ENCODE measurements at regions not wholly inside any gene's neighbourhood (a gene's known extent, or its start where the extent isn't known, plus 50 kb on each side); places are given as distances from the start of the nearest gene placed in this dataset.

- TF ChIP-seq CTCF (IDR thresholded peaks at IDR 0.05; ENCODE audit: unreplicated experiment), result no peak
- DNase-seq (ENCODE audit: low spot score, unreplicated experiment), result no peak
- Mint-ChIP-seq H3K9me3 (ENCODE audit: low read depth) (peaks cover 15% of the 10 kb centered on the region), H3K27me3 (no peaks in the 10 kb centered on the region), H3K4me1 (ENCODE audit: low read depth) (no peaks in the 10 kb centered on the region), H3K36me3 (ENCODE audit: insufficient read depth) (no peaks in the 10 kb centered on the region), H3K4me3 (ENCODE audit: low read depth) (no peak overlapping the region), H3K27ac (no peak overlapping the region)
These were observed 384.4 kb downstream of the EIPR1 start for GRCh38 chr2:2993172-2993692.

DNA sequence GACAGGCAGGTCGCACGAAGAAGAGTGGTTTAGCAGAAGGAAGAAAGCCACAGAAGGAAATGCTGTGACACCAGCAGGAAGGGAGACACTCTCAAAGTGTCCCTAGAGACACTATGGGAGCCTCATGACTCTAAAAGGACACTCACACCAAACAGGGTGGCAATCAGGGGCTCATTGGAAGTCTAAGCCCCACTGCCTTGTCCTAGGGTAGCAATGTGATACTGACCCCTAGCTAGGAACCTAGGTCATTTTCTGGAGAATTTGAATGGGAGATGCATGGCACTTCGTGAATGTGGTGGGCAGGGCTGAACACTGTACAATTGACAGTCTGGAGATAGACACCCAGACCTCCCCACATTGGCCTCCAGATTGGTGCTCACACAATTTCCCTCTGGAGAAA, 385.0 kb downstream of the EIPR1 start:
- no peak overlapping the region for H3K4me3 Mint-ChIP-seq (ENCODE audit: low read depth)
- no peak for TF ChIP-seq CTCF (IDR thresholded peaks at IDR 0.05; ENCODE audit: unreplicated experiment)

GRCh38 chr2:2985020-2985419, 392.6 kb downstream of the EIPR1 start:
- Mint-ChIP-seq H3K4me1 (ENCODE audit: low read depth) (no peaks in the 10 kb centered on the region), H3K4me3 (ENCODE audit: low read depth) (no peak overlapping the region), H3K36me3 (ENCODE audit: insufficient read depth) (no peaks in the 10 kb centered on the region), H3K27me3 (peaks cover 11% of the 10 kb centered on the region), H3K27ac (no peak overlapping the region), H3K9me3 (ENCODE audit: low read depth) (peaks cover 14% of the 10 kb centered on the region)
- no peak for TF ChIP-seq CTCF (IDR thresholded peaks at IDR 0.05; ENCODE audit: unreplicated experiment)
- no peak for DNase-seq (ENCODE audit: low spot score, unreplicated experiment)

More for the DNA sequence above, 385.0 kb downstream of the EIPR1 start:
- Mint-ChIP-seq H3K4me1 (ENCODE audit: low read depth) (no peaks in the 10 kb centered on the region), H3K9me3 (ENCODE audit: low read depth) (peaks cover 15% of the 10 kb centered on the region), H3K27ac (no peak overlapping the region), H3K36me3 (ENCODE audit: insufficient read depth) (no peaks in the 10 kb centered on the region), H3K27me3 (no peaks in the 10 kb centered on the region)
- DNase-seq (ENCODE audit: low spot score, unreplicated experiment), result no peak

- Mint-ChIP-seq H3K4me3 (ENCODE audit: low read depth) (no peak overlapping the region), H3K27ac (no peak overlapping the region), H3K4me1 (ENCODE audit: low read depth) (no peaks in the 10 kb centered on the region), H3K9me3 (ENCODE audit: low read depth) (peaks cover 3% of the 10 kb centered on the region), H3K36me3 (ENCODE audit: insufficient read depth) (no peaks in the 10 kb centered on the region), H3K27me3 (peaks cover 14% of the 10 kb centered on the region)
- TF ChIP-seq CTCF (IDR thresholded peaks at IDR 0.05; ENCODE audit: unreplicated experiment), result no peak
- no peak for DNase-seq (ENCODE audit: low spot score, unreplicated experiment)
These were observed 396.6 kb downstream of the EIPR1 start for GRCh38 chr2:2981000-2981399.

- peaks cover 12% of the 10 kb centered on the region for H3K27me3 Mint-ChIP-seq
- no peak for DNase-seq (ENCODE audit: low spot score, unreplicated experiment)
- no peak overlapping the region for H3K27ac Mint-ChIP-seq
- no peak overlapping the region for H3K4me3 Mint-ChIP-seq (ENCODE audit: low read depth)
- H3K36me3 Mint-ChIP-seq (ENCODE audit: insufficient read depth), result no peaks in the 10 kb centered on the region
- peaks cover 5% of the 10 kb centered on the region for H3K9me3 Mint-ChIP-seq (ENCODE audit: low read depth)
- H3K4me1 Mint-ChIP-seq (ENCODE audit: low read depth), result no peaks in the 10 kb centered on the region
- TF ChIP-seq CTCF (IDR thresholded peaks at IDR 0.05; ENCODE audit: unreplicated experiment), result no peak
These were observed 402.6 kb downstream of the EIPR1 start for GRCh38 chr2:2974982-2975381.

Measured in progenitor cell of endocrine pancreas (in vitro differentiated cells).